ENCODE measurements at regions not wholly inside any gene's neighbourhood (a gene's known extent, or its start where the extent isn't known, plus 50 kb on each side); places are given as distances from the start of the nearest gene placed in this dataset.

GRCh38 chr2:120902592-120902991 lies 166.9 kb downstream of the GLI2 start:
- Histone ChIP-seq H3K27ac (no peak overlapping the region), H3K4me3 (no peak overlapping the region), H3K27me3 (no peaks in the 10 kb centered on the region), H3K4me1 (no peaks in the 10 kb centered on the region), H3K36me3 (no peaks in the 10 kb centered on the region), H3K9me3 (no peaks in the 10 kb centered on the region)
- no peak for DNase-seq
- TF ChIP-seq CTCF (IDR thresholded peaks at IDR 0.05) (no peak), POLR2A (IDR thresholded peaks at IDR 0.05) (no peak)

- no peak overlapping the region for H3K4me3 ChIP-seq
- H3K4me1 ChIP-seq, result no peaks in the 10 kb centered on the region
- no peak overlapping the region for H3K27ac ChIP-seq
- no peaks in the 10 kb centered on the region for H3K9me3 ChIP-seq
- TF ChIP-seq POLR2A (IDR thresholded peaks at IDR 0.05) (no peak), CTCF (IDR thresholded peaks at IDR 0.05) (no peak)
- no peaks in the 10 kb centered on the region for H3K36me3 ChIP-seq
- no peaks in the 10 kb centered on the region for H3K27me3 ChIP-seq
- DNase-seq, result no peak
Observed at GRCh38 chr2:120904379-120904778, 168.7 kb downstream of the GLI2 start.

GRCh38 chr2:120904830-120905234 lies 169.2 kb downstream of the GLI2 start:
- H3K9me3 ChIP-seq, result no peaks in the 10 kb centered on the region
- no peak for DNase-seq
- no peak for TF ChIP-seq CTCF (IDR thresholded peaks at IDR 0.05)
- no peak for TF ChIP-seq POLR2A (IDR thresholded peaks at IDR 0.05)
- H3K27ac ChIP-seq, result no peak overlapping the region
- H3K27me3 ChIP-seq, result no peaks in the 10 kb centered on the region
- H3K4me1 ChIP-seq, result no peaks in the 10 kb centered on the region
- no peaks in the 10 kb centered on the region for H3K36me3 ChIP-seq
- no peak overlapping the region for H3K4me3 ChIP-seq

GRCh38 chr2:120905298-120905697 lies 169.6 kb downstream of the GLI2 start:
- Histone ChIP-seq H3K36me3 (no peaks in the 10 kb centered on the region), H3K4me3 (no peak overlapping the region), H3K9me3 (no peaks in the 10 kb centered on the region), H3K27ac (no peak overlapping the region), H3K27me3 (no peaks in the 10 kb centered on the region), H3K4me1 (no peaks in the 10 kb centered on the region)
- TF ChIP-seq CTCF (IDR thresholded peaks at IDR 0.05), result no peak
- no peak for DNase-seq

DNA sequence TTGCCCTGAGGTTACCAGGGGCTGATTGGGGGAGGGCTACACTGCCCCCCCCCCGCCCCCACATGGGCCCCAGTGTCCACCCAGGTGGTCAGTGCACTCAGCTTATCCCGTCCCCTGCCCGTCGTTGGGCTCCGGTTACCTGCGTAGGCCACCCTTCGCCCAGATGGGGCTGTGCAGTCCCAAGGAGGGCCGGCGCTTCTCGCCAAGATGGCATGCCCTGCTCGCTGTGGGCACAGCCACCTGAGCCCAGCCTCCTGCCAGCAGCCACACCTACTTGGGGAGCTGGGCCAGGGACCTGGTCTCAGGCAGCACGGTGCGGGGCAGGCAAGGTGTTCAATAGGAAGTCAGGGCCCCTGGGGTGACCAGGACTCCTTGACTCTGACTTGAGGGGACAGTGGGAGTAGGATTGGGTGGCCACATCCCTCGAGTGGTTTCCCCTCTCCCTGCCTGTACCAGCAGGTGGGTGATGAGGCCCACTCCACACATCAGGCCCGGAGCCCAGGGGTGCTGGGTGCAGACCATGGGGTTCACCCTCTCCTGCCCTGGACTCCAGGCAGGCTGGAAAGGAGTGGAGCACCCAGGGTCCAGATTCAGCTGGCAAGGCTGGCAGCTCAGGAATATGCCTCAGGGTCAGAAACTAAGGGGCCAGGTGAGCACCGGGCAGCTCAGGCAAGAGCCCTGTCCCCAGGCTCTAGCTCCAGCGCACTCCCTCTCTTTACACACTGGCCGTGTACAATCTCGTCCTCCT lies 170.3 kb downstream of the GLI2 start:
- TF ChIP-seq CTCF (IDR thresholded peaks at IDR 0.05) (no peak), POLR2A (IDR thresholded peaks at IDR 0.05) (no peak)
- Histone ChIP-seq H3K36me3 (no peaks in the 10 kb centered on the region), H3K4me1 (no peaks in the 10 kb centered on the region), H3K4me3 (no peak overlapping the region), H3K27me3 (no peaks in the 10 kb centered on the region), H3K9me3 (no peaks in the 10 kb centered on the region), H3K27ac (no peak overlapping the region)
- no peak for DNase-seq

DNA sequence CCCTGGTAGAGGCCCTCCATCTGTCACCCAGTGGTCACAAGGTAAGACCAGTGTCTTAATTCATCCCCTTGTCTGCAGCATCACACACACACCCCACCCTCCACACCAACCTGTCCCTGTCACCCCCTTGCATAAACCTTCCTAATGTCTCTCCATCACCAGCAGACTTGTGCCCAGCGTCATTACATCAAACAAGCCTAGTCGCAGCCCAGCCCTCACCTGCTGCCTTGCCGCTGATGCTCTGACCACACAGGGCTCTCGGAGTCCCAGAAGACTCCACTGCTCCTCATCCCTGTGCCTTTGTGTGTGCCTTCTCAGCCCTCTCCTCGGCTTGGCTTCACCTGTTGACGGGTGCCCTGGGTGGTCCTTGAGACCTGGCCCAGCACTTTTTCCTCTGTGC lies 171.2 kb downstream of the GLI2 start:
- H3K27me3 ChIP-seq, result no peaks in the 10 kb centered on the region
- DNase-seq, result no peak

More for the DNA sequence above, 171.2 kb downstream of the GLI2 start:
- no peaks in the 10 kb centered on the region for H3K4me1 ChIP-seq
- no peak overlapping the region for H3K27ac ChIP-seq
- H3K36me3 ChIP-seq, result no peaks in the 10 kb centered on the region
- no peak overlapping the region for H3K4me3 ChIP-seq
- no peaks in the 10 kb centered on the region for H3K9me3 ChIP-seq
- no peak for TF ChIP-seq CTCF (IDR thresholded peaks at IDR 0.05)
- no peak for TF ChIP-seq POLR2A (IDR thresholded peaks at IDR 0.05)
